ENCODE measurements at regions not wholly inside any gene's neighbourhood (a gene's known extent, or its start where the extent isn't known, plus 50 kb on each side); places are given as distances from the start of the nearest gene placed in this dataset.
A peak's percentile ranks its signal among the peaks of the same experiment; 100 is the strongest.

- no peak for DNase-seq (ENCODE audit: low spot score)
- no peak for ATAC-seq
Observed at GRCh38 chr20:10802236-10802635, 128.4 kb upstream of the JAG1 start.

DNA sequence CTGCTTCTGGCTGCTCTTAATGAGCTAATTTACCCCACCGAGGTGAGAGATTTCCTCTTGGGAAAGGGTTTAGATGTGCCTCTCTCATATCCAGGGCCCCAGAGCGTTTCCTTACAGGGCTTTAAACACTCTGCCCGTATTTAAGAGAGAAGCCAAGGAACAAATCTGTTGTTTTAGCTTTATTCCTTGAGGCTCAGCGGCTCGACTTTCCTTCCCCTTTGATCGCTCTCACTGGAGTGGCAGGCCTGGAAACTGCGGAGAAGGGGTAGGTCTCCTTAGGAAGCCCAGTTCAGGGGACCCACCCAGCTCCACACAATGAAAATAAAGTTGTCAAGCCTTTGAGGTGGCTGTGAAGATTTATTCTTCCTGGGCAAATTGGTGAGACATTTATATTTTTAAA is 132.0 kb upstream of the JAG1 start:
- ATAC-seq (no peak), DNase-seq (ENCODE audit: low spot score) (no peak)

GRCh38 chr20:10806539-10806938 is 132.7 kb upstream of the JAG1 start:
- ATAC-seq (no peak), DNase-seq (ENCODE audit: low spot score) (no peak)

DNA sequence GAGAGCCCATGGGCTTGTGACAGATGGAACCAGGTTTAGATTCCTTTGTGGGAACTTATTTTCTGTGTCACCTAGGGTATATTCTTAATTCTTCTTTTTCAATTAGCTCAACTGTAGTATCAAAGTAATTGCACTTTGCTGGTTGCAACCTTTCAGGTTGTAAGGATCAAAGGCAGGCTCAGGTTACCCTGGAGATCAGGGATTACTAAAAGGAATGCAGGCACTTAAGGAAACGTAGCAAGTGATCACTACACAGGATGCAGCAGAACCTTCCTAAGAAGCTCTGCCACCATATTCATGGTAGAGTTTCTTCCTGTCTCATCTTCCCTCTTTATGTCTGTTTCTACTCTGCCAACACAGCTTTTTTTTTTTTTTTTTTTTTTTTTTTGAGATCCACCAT is 133.2 kb upstream of the JAG1 start:
- ATAC-seq (no peak), DNase-seq (ENCODE audit: low spot score) (no peak)

DNA sequence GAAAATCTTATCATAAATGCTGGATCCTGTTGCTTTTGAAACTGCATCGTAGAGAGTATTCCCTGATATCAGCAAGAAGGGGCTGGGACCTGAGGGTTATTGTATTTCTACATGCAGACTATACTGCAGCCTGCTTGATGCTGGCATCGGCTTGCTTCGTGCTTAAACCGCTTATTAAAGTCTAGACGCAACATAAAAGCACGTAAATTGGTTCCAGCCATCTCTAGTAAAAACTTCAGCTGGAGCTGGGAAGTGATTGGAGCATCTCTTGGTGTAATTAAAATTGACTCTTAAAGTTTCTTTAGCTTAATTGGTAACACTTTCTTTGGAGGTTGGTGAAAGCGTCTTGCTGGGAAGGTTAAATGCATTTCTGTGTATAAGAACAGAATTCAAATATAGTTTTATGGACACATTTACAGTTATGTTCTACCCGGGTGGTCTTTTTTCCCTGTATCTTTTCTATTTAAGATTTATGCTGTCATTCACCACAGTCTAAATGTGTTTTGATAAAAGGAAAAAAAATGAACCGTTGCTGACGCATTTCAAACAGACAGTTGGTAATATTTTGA is 139.0 kb upstream of the JAG1 start:
- ATAC-seq = no peak
- DNase-seq (ENCODE audit: low spot score) = no peak

DNA sequence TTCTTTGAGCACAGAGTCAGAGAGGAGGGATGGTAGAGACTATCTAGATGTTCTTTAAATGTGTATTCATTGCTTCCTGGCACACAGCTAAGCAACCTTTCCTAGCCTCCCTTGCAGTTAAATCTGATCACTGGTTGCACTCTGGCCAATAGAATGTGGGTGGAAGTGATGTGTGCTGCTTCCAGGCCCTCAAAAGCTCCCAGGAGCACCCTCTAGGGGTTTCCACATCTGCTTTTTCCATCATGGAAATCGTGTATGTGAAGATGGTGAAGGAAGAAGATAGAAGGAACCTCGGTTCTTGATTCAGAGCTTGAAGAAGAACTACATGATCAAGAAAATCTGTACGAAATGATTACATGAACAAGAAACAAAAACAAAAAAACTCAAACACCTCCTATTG is 149.8 kb upstream of the JAG1 start:
- ATAC-seq (peak; percentile 16), DNase-seq (ENCODE audit: low spot score) (no peak)

- DNase-seq (ENCODE audit: low spot score) = no peak
- no peak for ATAC-seq
Observed at GRCh38 chr20:10824750-10825500, 151.1 kb upstream of the JAG1 start.

GRCh38 chr20:10826111-10826510 is 152.3 kb upstream of the JAG1 start:
- ATAC-seq = no peak
- no peak for DNase-seq (ENCODE audit: low spot score)

GRCh38 chr20:10828180-10828579 is 154.4 kb upstream of the JAG1 start:
- ATAC-seq = no peak
- no peak for DNase-seq (ENCODE audit: low spot score)

GRCh38 chr20:10832141-10832540 is 158.3 kb upstream of the JAG1 start:
- DNase-seq (ENCODE audit: low spot score) (no peak), ATAC-seq (no peak)

DNA sequence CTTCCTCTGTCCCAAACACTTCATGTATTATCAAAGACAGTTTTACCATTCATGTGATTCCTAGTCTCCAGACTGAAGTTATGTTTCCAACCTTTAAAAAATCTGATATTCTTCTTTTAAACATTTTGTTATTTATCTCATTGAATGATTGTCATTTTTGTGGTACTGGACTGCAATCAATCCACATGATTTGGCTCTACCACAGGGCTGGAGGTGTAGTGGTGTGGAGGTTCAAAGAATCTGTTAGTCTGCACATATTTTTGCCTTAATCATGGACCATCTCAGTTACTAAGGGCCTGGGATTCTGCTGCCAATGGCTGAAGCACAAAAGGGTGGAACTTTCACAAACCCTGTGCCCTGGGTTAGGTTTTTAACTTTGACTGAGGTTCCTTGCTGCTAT is 164.1 kb upstream of the JAG1 start:
- ATAC-seq = no peak
- no peak for DNase-seq (ENCODE audit: low spot score)

DNA sequence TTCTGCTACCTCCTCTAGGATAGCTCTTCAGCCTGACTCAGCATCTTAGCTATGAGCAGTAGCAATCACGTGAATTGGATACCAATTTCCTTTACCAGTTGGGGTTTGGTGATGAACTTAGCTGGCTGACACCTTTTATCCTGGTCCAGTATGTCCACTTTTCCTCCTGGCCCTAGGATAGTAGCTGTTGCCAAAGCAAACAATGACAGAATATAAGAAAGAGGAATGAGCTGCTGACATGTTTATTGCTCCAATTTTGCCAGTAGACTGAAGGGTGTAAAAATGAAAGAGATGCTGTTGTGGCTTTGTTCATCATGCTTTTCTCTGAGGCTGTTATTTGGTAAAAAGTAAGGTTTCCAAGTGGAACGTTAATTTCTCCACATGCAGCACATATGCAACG is 168.3 kb upstream of the JAG1 start:
- no peak for ATAC-seq

GRCh38 chr20:10843146-10843711 is 169.4 kb upstream of the JAG1 start:
- DNase-seq (ENCODE audit: low spot score) (no peak), ATAC-seq (no peak)

More for the DNA sequence above, 168.3 kb upstream of the JAG1 start:
- no peak for DNase-seq (ENCODE audit: low spot score)

- no peak for ATAC-seq
Observed at GRCh38 chr20:10846766-10847165, 173.0 kb upstream of the JAG1 start.

DNA sequence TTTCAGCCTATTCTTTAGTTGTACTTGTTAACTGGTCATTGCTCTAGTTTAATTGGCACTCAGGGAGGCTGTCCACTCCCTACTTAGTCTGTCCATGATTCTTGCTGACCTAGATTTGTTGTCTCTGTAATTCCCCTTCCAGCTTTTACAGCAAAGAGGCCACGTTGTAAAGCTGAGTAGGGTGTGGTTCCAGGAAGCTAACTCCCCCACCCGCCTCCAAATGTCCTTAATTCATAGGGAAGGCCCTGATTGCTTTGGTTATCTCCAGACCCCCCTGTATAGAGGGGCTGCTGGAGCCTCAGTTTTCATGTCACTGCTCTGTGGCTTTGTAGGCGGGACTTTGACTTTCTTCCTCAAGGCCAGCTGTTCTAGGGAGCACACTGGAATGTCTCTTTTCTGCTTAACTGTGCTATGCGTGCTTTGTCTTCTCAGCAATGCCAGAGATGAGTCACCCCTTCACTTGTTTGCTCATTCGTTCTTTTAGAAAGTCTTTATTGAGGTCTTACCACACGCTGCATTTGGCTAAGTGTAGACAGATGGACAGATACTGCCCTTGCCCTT is 175.1 kb upstream of the JAG1 start:
- DNase-seq (ENCODE audit: low spot score) = no peak
- ATAC-seq = no peak

More at GRCh38 chr20:10846766-10847165, 173.0 kb upstream of the JAG1 start:
- no peak for DNase-seq (ENCODE audit: low spot score)

GRCh38 chr20:10853176-10853575 is 179.4 kb upstream of the JAG1 start:
- no peak for ATAC-seq
- no peak for DNase-seq (ENCODE audit: low spot score)

DNA sequence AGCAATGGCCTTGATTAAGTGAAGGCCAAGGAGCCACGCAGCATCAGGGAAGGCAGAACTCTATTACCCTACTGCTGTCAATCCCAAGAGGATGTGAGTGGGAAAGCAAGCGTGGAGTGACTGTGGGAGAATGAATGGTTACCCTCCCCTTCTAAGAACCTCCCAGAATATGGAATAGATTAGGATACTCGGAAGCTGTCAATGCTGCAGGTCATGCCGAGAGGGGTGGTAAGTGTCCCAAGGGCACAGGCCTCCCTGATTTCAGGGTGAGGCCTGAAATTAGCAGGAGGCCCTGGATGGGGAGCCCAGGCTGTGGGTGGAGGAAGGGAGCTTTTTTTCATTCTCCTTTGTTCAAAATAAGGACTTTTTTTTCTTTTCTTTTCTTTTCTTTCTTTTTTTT is 179.9 kb upstream of the JAG1 start:
- ATAC-seq (no peak), DNase-seq (ENCODE audit: low spot score) (no peak)

- no peak for DNase-seq (ENCODE audit: low spot score)
- no peak for ATAC-seq
Observed at GRCh38 chr20:10854976-10855375, 181.2 kb upstream of the JAG1 start.

DNA sequence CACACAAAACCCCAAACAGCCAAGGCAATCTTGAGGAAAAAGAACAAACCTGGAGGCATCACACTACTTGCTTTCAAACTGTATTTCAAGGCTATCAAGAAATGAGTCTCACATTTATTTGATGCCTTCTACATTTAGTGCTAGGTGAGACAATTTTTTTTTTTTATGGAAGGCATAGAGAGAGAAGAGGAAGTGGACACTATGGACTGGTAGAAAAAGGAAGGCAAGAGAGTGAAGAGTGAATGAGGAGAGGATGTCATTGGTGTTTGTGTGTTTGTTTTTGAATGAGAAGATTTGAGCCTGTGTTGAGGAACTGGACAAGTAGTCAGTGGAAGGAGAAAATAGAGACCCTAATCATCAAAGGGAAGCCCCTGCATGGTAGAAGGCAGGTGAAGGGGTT is 182.0 kb upstream of the JAG1 start:
- DNase-seq (ENCODE audit: low spot score) (no peak), ATAC-seq (no peak)

GRCh38 chr20:10856237-10857015 is 182.6 kb upstream of the JAG1 start:
- ATAC-seq (peak; percentile 85), DNase-seq (ENCODE audit: low spot score) (peak; percentile 52)

GRCh38 chr20:10857352-10858070 is 183.7 kb upstream of the JAG1 start:
- DNase-seq (ENCODE audit: low spot score) = peak; percentile 68
- peak; percentile 86 for ATAC-seq
